Transverse colon (tissue), 3 donors: ENCODE measurements at regions not wholly inside any gene's neighbourhood (a gene's known extent, or its start where the extent isn't known, plus 50 kb on each side); places are given as distances from the start of the nearest gene placed in this dataset.

ENCODE experiments used
- EP300 ChIP-seq: sonication (generic); formaldehyde crosslinking; IDR thresholded peaks from one replicate; pipeline ENCODE4 v1.6.1; 2017; ENCODE audit warnings: antibody characterized with exemption, low read depth
- POLR2A ChIP-seq: fragments of 450-650 bp; IDR thresholded peaks from one replicate; pipeline ENCODE4 v1.6.1; 2016; ENCODE audit warnings: antibody characterized with exemption, mild to moderate bottlenecking, moderate library complexity
- TF ChIP-seq, protein P1 (sequence below), 5 experiments: fragments of 200-600 bp in 3 of 5; fragments of 450-650 bp in 2 of 5; sonication (generic) in 3 of 5; IDR thresholded peaks; 1 replicate in 2 of 5; 2 replicates in 3 of 5; pipeline ENCODE4 v1.5.1; 2016 to 2017; ENCODE audit warnings: antibody characterized with exemption in 5 of 5, inconsistent platforms in 3 of 5, mild to moderate bottlenecking in 2 of 5, moderate library complexity in 1 of 5

DNA sequence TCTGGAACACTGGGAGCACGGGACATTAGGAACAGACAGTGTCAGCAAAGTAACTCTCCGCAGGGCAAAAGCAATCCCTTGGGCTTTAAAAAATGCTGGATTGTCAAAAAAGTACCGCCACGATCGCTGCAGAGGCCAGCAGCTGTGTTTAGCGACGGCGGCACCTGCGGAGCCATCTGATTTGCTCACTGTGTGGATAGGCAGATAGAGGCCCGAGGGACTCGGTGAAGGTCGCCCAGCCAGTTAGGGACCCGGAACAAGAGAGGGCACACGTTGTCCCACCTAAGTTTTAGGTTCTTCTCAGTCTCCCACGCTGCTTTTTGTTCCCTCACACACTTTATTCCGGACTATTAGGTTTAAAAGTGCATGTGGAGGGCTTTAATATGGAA, 238.3 kb downstream of the TEX29 start:
- TF ChIP-seq EP300 (no peak), POLR2A (no peak)
- TF ChIP-seq, protein P1, sequence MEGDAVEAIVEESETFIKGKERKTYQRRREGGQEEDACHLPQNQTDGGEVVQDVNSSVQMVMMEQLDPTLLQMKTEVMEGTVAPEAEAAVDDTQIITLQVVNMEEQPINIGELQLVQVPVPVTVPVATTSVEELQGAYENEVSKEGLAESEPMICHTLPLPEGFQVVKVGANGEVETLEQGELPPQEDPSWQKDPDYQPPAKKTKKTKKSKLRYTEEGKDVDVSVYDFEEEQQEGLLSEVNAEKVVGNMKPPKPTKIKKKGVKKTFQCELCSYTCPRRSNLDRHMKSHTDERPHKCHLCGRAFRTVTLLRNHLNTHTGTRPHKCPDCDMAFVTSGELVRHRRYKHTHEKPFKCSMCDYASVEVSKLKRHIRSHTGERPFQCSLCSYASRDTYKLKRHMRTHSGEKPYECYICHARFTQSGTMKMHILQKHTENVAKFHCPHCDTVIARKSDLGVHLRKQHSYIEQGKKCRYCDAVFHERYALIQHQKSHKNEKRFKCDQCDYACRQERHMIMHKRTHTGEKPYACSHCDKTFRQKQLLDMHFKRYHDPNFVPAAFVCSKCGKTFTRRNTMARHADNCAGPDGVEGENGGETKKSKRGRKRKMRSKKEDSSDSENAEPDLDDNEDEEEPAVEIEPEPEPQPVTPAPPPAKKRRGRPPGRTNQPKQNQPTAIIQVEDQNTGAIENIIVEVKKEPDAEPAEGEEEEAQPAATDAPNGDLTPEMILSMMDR (IDR thresholded peaks at IDR 0.05), result no peak
